BE2C (cell line): ENCODE measurements at regions not wholly inside any gene's neighbourhood (a gene's known extent, or its start where the extent isn't known, plus 50 kb on each side); places are given as distances from the start of the nearest gene placed in this dataset.
"Not testable (repeated sequence)": the region's sequence is repeated elsewhere in the genome, so short reads cannot be mapped to it uniquely, and the experiment has no call there.

Experiments used
- DNase-seq: peaks from one replicate; pipeline ENCODE4 v3.0.0-alpha.2; 2020
- H3K27me3 ChIP-seq: fragments of 250-450 bp; sonication (Bioruptor Pico); 2 replicates; pipeline ENCODE4 v1.5.1; 2020; ENCODE audit warnings: mild to moderate bottlenecking
- H3K36me3 ChIP-seq: fragments of 250-450 bp; sonication (Bioruptor Pico); 2 replicates; pipeline ENCODE4 v1.5.1; 2020; ENCODE audit warnings: mild to moderate bottlenecking
- H3K4me1 ChIP-seq: fragments of 250-450 bp; sonication (Bioruptor Pico); 2 replicates; pipeline ENCODE4 v1.5.1; 2020
- H3K4me3 ChIP-seq: 2 replicates; pipeline ENCODE4 v1.5.1; 2011; ENCODE audit warnings: low read depth, low read length
- H3K9me3 ChIP-seq: fragments of 250-450 bp; sonication (Bioruptor Pico); 2 replicates; pipeline ENCODE4 v1.5.1; 2020
- CTCF ChIP-seq: IDR thresholded peaks from 2 replicates; pipeline ENCODE4 v1.5.1; 2012; ENCODE audit warnings: mild to moderate bottlenecking, low read depth, low read length

GRCh38 chr6:137933696-137934095, 66.6 kb downstream of the TNFAIP3 start:
- no peaks in the 10 kb centered on the region for H3K4me1 ChIP-seq
- H3K9me3 ChIP-seq = no peaks in the 10 kb centered on the region
- no peaks in the 10 kb centered on the region for H3K27me3 ChIP-seq
- H3K4me3 ChIP-seq = no peak overlapping the region
- TF ChIP-seq CTCF = no peak
- H3K36me3 ChIP-seq = no peaks in the 10 kb centered on the region
- DNase-seq = no peak

GRCh38 chr6:137936798-137937197, 69.7 kb downstream of the TNFAIP3 start:
- Histone ChIP-seq H3K4me3 (no peak overlapping the region), H3K36me3 (no peaks in the 10 kb centered on the region), H3K9me3 (no peaks in the 10 kb centered on the region), H3K4me1 (no peaks in the 10 kb centered on the region), H3K27me3 (no peaks in the 10 kb centered on the region)
- no peak for DNase-seq
- TF ChIP-seq CTCF = no peak

GRCh38 chr6:137937834-137938233, 70.8 kb downstream of the TNFAIP3 start:
- Histone ChIP-seq H3K27me3 (no peaks in the 10 kb centered on the region), H3K9me3 (no peaks in the 10 kb centered on the region), H3K4me3 (no peak overlapping the region), H3K36me3 (no peaks in the 10 kb centered on the region), H3K4me1 (no peaks in the 10 kb centered on the region)
- TF ChIP-seq CTCF = no peak
- DNase-seq = no peak

- no peak for DNase-seq
- no peaks in the 10 kb centered on the region for H3K27me3 ChIP-seq
- H3K4me1 ChIP-seq = no peaks in the 10 kb centered on the region
- H3K4me3 ChIP-seq = no peak overlapping the region
- no peak for TF ChIP-seq CTCF
- H3K9me3 ChIP-seq = no peaks in the 10 kb centered on the region
- no peaks in the 10 kb centered on the region for H3K36me3 ChIP-seq
Observed at GRCh38 chr6:137938770-137939379, 71.8 kb downstream of the TNFAIP3 start.

- no peaks in the 10 kb centered on the region for H3K27me3 ChIP-seq
- no peak for DNase-seq
- no peak overlapping the region for H3K4me3 ChIP-seq
- TF ChIP-seq CTCF = no peak
- H3K4me1 ChIP-seq = no peaks in the 10 kb centered on the region
- H3K36me3 ChIP-seq = no peaks in the 10 kb centered on the region
- H3K9me3 ChIP-seq = no peaks in the 10 kb centered on the region
Observed at GRCh38 chr6:137941995-137942394, 74.9 kb downstream of the TNFAIP3 start.

- H3K9me3 ChIP-seq = no peaks in the 10 kb centered on the region
- no peak for DNase-seq
- no peak for TF ChIP-seq CTCF
- H3K4me3 ChIP-seq = no peak overlapping the region
- H3K4me1 ChIP-seq = no peaks in the 10 kb centered on the region
- no peaks in the 10 kb centered on the region for H3K36me3 ChIP-seq
- no peaks in the 10 kb centered on the region for H3K27me3 ChIP-seq
Observed at GRCh38 chr6:137942736-137943135, 75.7 kb downstream of the TNFAIP3 start.

- not testable (repeated sequence) for DNase-seq, H3K4me3 ChIP-seq, H3K9me3 ChIP-seq, H3K4me1 ChIP-seq, H3K27me3 ChIP-seq, H3K36me3 ChIP-seq
Observed at GRCh38 chr6:137944381-137944780, 77.3 kb downstream of the TNFAIP3 start.
